GM10248 (cell line): ENCODE measurements at regions not wholly inside any gene's neighbourhood (a gene's known extent, or its start where the extent isn't known, plus 50 kb on each side); places are given as distances from the start of the nearest gene placed in this dataset.

Experiments used
- CTCF ChIA-PET: fragments of 300-600 bp; sonication (Branson Sonifier 250); formaldehyde crosslinking; extraction: SDS; loops from one replicate; lab custom pipeline; 2021; ENCODE audit warnings: antibody characterized with exemption; lab: Yijun Ruan, JAX
- POLR2A ChIA-PET: fragments of 350-650 bp; sonication (Branson Sonifier 250); formaldehyde crosslinking; extraction: SDS; loops from one replicate; lab custom pipeline; 2020; ENCODE audit warnings: antibody characterized with exemption; lab: Yijun Ruan, JAX
- DNase-seq: peaks from one replicate; pipeline ENCODE4 v3.0.0; 2012; ENCODE audit errors: extremely low spot score
- CTCF ChIP-seq: IDR thresholded peaks from 2 replicates; pipeline ENCODE4 v1.5.1; 2012; ENCODE audit warnings: mild to moderate bottlenecking, low read depth; ENCODE audit errors: extremely low read depth, missing control alignments, control extremely low read depth

GRCh38 chr4:46648088-46648744, 258.3 kb upstream of the GABRA2 start:
- ChIA-PET CTCF (interaction anchor here (0.9 to 1.8 kb wide), 12 partner anchors 11 to 1891 kb away, joined by 3 to 24 read pairs (median 4); no protein-coding TSS in a partner anchor), POLR2A (no interaction called here)
- peak; percentile 57 for TF ChIP-seq CTCF
- peak; percentile 13 for DNase-seq

- POLR2A ChIA-PET: no interaction called here
- TF ChIP-seq CTCF: no peak
Observed at GRCh38 chr4:46645126-46645525, 255.2 kb upstream of the GABRA2 start.

More at GRCh38 chr4:46645126-46645525, 255.2 kb upstream of the GABRA2 start:
- CTCF ChIA-PET: interaction anchor here (2.0 kb wide), 1 partner anchor 12 kb away, joined by 5 read pairs; no protein-coding TSS in a partner anchor
- no peak for DNase-seq
